Fibroblast of mammary gland (primary cell): ENCODE measurements at regions not wholly inside any gene's neighbourhood (a gene's known extent, or its start where the extent isn't known, plus 50 kb on each side); places are given as distances from the start of the nearest gene placed in this dataset.

Experiments
- DNase-seq: peaks from one replicate; pipeline ENCODE4 v3.0.0-alpha.2; 2010; ENCODE audit warnings: low read depth
- H3K4me3 ChIP-seq: 2 replicates; pipeline ENCODE4 v1.5.1; 2011; ENCODE audit warnings: low read depth, mild to moderate bottlenecking, low read length, moderate library complexity; ENCODE audit not compliant: control insufficient read depth
- CTCF ChIP-seq: conservative IDR thresholded peaks from 2 replicates; pipeline ENCODE4 v1.5.1; 2011; ENCODE audit warnings: low read depth, low read length, inconsistent platforms; ENCODE audit not compliant: control insufficient read depth, insufficient read depth

DNA sequence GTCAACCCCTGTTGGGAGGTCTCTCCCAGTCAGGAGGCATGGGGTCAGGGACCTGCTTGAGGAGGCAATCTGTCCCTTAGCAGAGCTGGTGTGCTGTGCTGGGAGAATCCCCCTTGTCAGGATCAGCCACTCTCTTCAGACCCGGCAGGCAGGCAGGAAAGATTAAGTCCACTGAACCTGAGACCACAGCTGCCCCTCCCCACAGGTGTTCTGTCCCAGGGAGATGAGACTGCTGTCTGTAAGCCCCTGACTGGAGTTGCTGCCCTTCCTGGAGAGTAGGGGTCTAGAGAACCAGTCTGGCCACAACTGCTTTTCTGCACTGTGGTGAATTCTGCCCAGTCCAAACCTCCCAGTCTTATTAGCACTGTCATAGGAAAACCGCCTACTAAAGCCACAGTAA is 677.8 kb upstream of the POU3F2 start:
- TF ChIP-seq CTCF: no peak
- DNase-seq: no peak
- no peak overlapping the region for H3K4me3 ChIP-seq

GRCh38 chr6:98179606-98180005 is 654.8 kb upstream of the POU3F2 start:
- TF ChIP-seq CTCF: no peak
- no peak for DNase-seq
- H3K4me3 ChIP-seq: no peak overlapping the region

GRCh38 chr6:98200084-98200483 is 634.3 kb upstream of the POU3F2 start:
- no peak for TF ChIP-seq CTCF
- DNase-seq: no peak
- no peak overlapping the region for H3K4me3 ChIP-seq

DNA sequence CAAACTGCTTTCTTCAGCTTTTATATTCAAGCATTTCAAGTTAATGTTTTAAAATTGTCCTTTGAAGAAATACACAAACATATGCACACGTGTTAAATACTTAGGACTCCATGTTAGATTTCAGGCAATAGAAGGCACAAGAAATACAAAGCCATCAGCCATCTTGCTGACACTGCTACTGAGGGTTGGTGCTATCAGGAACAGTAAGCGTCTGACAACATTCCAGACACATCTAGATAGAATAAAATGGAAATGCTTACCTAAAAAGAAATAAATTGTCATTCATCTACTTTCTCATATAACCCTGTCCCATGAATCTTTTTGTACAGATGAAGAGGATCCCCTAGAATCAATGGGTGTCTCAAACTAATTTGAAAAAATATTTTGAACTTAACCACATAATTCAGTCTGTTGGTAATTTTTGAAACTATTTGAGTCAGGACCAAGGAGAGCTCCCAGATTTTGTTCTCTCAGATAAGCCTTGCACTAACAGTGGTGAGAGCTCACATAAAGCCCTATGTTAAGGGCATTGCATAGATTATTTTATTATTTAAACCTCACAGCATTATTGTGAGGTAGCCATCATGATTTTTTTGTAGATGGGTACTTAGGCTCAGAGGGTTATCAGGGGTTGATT is 631.1 kb upstream of the POU3F2 start:
- TF ChIP-seq CTCF: no peak
- no peak overlapping the region for H3K4me3 ChIP-seq
- DNase-seq: no peak

DNA sequence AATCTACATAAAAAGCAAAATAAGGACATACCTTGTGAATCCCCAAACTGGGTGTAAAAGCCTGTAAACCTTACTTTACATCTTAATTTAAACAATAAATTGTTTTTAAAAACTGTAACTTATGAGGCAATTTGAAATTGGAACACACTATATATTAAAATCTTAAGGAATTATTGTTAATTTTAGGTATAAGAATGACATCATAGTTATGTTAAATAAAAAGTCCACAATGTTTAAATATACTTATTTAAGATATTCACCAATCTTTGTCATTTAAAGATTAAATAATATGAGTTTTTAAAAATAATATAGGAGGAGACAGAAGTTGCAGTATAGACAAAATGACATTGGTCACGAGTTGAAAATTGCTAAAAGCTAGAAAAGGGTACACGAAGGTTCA is 621.9 kb upstream of the POU3F2 start:
- no peak overlapping the region for H3K4me3 ChIP-seq
- DNase-seq: no peak
- TF ChIP-seq CTCF: no peak

DNA sequence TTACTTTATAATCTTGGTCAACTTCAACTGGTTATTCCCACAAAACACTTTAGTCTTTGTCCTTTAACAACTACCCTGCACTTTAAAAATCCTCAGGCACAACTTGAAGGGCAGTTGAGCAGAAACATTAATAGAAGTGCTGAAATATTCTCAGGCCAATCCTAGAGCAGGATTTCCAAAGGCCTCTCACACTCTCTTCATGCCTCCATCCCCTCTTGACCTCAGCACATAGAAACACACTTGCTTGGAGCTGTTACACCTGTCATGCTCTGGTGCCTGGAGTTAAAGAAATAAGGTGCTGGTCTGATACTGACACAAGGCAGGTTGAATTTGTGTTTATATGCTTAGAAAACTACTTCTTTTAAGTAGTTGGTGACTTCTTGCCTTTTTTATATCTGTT is 618.8 kb upstream of the POU3F2 start:
- no peak for DNase-seq
- no peak overlapping the region for H3K4me3 ChIP-seq
- no peak for TF ChIP-seq CTCF

- no peak for DNase-seq
- no peak overlapping the region for H3K4me3 ChIP-seq
- no peak for TF ChIP-seq CTCF
Measured at GRCh38 chr6:98230250-98230649, 604.1 kb upstream of the POU3F2 start.
